HG02885 (cell line): ENCODE measurements at regions not wholly inside any gene's neighbourhood (a gene's known extent, or its start where the extent isn't known, plus 50 kb on each side); places are given as distances from the start of the nearest gene placed in this dataset.

Experiments used
- ATAC-seq: cut with Tn5 transposase; IDR thresholded peaks from one replicate; pipeline ENCODE4 v1.9.1; 2021; ENCODE audit warnings: mild to moderate bottlenecking; ENCODE audit not compliant: unreplicated experiment, poor library complexity

DNA sequence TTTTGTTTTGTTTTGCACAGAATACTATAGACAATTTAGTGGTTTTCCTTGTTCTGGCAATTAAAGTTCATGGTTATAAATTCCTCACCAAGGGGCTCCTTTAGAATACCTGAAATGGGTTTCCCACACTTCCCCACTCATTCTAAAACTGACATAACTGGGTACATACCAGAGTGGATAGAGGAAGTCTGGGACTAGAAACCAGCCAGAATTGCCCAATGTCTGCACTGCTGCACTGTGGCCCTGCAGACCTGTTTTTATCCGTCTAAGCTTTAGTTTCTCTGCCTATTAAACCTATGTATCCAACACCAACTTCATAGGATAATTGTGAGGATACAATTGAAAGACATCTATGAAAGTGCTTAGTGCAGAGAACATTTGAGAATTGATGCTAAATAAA lies 498.6 kb downstream of the KCTD12 start:
- no peak for ATAC-seq

DNA sequence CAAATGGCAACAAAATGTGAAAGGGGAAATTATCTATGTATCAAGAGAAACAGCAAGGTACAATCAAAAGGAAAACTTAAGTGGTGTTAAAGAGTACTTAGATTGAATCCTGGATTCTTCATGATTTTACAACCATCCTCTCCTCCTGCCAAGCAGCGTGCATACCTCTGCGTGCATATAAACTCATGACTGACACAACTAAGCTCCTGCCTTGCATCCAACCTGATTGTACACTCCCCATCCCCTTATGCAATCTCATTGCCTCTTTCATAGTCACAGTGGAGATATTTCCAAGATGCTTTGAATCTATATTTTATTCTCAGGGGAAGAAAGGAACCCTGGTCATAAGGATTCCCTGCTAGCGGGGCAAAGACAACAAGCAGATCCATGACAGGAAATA lies 499.9 kb downstream of the KCTD12 start:
- ATAC-seq, result no peak

DNA sequence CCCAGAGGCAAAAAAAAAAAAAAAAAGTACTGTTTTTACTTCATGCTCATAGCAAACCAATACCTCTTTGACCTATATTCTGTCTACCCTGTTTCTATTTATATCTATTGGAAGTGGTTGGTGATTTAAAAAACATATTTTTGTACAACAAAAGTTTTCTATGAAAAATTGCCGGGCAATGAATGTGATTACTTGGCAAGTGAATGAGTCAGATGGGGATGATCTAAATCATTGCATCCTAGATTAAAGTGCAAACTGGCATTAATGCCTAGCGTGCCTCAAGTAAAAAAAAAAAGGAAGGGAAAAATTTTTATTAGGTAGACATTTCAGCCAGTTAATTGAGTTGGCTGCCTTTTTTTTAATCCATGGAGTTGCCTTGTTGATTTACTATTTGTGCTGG lies 500.6 kb downstream of the KCTD12 start:
- ATAC-seq, result no peak

DNA sequence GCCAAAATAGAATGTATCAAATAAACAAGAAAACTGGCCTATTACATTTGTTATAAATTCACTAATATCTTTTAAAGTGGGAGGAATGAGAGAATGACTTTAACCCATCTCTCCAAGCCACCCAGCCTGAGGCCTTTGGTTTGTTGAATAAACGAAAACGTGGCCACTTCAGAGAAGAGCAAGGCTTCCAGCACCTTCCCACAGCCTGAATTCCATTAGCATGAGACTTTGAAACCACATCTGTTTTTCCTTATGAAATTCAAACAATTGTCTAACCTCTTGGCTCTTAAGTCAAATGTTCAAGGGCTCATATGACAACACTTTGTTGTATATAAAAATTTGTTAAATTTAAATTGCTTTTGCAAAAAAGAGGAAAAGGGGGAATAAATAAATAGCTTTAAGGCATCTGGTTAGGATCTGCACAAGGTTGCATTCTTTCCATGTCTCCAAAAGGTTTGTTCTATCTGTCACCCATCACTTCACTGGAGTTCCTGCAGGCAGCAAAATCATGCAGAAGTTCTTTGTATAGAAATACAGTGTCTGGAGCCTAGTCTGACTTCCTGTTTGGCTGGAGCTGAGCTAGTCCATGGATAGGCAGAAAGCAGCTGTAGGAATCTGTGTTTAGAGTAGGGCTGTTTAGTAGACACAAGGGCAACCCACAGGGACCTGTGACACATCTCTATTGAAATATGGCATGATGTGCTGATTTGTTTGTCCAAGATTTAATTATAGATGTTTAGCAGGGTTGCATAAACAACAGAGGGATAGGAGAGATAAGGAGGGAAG lies 502.3 kb downstream of the KCTD12 start:
- no peak for ATAC-seq

DNA sequence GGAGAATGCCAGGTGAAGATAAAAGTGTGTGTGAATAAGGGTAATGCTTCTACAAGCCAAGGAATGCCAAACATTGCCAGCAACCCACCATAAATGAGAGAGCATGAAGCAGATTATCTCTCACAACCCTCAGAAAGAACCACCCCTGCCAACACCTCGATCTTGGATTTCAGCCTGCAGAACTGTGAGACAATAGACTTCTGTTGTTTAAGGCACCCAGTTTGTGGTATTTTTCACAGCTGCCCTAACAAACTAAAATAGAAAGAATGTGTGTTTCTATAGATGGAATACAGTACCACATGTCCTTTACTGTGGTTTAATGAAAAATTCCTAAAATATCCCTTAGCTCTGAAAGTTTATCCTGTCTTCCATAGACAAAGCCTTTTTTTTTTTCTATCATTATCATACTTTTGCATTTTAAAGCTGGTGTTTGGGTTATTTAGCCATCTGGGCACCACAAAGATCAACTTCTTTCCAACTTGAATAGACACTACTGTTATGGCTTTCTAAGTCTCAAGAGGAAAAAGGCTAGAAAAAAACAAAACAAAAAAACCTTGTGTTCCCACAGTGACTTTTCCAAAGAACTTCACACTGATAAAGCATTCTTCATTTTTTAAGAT lies 505.6 kb downstream of the KCTD12 start:
- no peak for ATAC-seq

DNA sequence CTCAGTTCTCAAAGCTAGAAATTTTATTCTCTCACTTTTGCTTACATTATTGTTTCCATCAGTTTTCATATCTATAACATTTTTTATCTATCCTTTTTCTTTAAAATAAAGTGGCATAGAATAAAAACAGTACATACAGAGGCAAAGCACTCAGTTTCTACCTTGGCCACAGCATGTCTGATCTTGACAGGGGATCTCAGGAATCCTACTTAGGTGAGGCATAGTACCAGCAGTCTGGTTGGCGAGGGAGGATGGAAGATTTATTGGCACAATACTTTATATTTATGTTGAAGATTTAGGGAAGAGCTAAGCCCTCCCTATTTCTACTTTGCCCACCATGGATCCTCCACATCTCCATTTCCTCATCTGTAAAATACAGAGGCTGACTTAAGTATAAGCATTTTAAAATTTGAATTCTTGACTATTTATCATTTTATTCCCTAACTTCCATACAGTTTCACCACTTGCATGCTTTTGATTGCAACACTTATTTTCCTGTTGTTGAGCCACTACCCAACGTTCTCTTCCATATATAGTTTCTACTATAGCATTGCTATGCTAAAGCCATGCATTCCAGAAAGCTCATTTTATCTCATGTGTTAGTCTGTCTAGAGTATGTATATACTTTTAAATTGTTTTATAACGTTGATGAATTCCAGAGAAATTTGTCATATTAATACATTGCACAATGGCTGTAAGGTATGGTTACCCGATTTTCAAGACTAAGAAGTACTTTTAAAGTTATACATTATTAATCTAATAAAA lies 506.7 kb downstream of the KCTD12 start:
- ATAC-seq, result no peak

DNA sequence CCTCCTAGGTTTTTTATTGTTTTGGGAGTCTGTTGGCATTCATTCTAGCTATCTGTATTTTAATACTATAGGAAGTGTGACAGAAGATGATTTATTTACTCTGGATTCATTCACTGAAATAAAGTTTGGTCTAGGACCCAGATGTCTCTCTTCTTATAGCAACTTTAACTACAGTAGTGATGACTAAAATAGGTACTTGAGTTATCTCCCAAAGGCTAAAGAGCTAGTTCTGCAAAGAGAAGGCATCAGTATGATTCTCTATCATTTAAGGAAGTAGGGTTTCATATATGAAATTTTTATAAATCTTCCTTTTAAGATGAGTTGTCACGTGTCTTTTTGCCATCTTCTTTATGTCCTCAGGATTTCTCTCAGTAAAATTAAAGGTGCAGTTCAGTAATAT lies 507.4 kb downstream of the KCTD12 start:
- ATAC-seq, result no peak

DNA sequence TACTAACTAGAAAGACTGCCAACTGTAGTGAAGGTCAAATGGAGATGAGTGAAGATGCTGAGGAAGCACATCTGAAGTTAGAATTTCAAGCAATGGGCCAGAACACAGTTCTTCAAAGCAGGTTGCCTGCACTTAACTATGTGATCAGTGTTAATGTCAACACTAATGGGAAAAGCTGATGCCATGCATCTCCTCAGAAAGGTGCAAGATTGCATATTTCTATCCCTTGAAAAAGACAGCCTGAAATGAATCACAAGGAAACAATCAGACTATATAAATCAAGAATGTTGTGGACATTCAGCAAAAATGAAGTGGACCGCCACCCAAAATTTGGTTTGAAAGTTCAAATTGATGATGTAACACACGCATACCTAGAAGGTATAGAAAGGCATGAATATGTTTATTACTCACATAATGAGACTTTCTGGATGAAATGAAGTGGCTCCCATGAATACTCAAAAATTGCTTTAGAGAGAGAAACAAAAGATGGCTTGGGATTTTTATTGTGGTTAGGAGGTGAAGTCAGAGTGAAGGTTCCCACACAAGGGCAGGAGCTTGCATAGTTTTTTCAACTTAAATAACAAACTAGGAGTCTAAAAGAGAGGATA lies 522.4 kb downstream of the KCTD12 start:
- ATAC-seq, result no peak

DNA sequence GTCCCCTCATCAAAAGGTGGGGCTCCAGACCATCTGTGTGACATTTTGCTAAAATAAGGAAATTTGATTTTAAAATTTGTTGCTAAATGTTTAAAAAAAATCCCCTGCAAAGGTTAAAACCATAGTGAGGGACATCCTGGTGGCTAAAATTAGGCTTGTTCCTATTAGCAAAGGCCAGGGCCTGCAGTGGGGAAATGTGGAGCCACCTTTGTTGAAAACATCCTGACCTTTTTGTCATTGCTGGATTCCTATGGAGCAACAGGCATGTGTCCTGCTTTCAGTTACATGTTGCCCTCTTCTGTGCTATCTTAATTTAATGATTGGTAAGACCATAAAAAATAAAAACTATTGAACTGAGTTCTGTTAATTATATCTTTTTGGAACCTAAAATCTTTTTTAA lies 524.3 kb downstream of the KCTD12 start:
- ATAC-seq, result no peak

DNA sequence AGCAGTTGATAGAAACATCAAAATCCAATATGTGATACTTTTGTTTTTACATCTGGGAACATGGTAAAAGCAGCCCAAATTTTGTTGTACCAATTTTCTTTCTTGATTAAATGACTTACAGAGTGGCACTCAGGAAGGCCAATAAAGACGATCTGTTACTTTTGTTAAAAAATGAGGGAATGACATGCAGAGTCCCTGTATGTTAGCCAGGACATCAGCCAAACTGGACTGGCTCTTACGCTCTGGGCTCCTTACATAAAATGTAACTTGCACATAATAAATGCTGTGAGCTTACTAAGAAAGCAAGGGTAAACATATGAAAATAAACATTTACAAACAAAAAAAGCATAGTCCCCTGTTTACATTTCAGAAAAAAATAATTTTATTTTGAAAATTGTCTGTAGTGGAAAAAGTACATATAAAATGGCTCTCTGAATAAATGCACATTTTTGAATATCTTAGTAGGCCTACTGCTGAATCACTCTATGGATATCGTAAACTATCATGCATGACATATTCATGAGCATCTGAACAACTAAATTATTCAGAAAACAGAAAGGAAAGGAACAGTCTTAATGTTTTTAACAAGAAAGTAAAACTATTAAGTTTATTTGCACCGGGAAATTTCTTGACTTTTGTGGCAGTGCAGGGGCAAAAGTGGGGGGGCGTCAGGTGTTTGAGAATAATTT lies 534.5 kb downstream of the KCTD12 start:
- no peak for ATAC-seq

DNA sequence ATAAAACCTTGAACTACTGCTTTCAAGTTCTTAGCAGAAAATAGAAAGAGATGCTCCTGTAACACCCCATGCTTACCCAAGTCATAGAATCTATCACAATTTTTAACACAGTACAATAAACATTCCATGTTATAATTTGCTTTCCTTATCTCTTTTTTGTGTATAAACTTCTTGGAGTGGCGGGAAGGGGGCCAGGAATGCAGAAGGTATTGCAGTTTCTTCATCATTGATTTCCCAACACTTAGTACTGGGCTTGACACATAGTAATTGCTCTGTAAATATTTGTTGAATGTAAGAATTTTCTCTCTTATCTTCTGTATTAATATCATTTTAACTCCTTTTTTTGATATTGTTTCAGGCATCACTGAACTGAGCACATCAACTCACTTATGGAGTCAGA lies 535.8 kb downstream of the KCTD12 start:
- ATAC-seq, result no peak

DNA sequence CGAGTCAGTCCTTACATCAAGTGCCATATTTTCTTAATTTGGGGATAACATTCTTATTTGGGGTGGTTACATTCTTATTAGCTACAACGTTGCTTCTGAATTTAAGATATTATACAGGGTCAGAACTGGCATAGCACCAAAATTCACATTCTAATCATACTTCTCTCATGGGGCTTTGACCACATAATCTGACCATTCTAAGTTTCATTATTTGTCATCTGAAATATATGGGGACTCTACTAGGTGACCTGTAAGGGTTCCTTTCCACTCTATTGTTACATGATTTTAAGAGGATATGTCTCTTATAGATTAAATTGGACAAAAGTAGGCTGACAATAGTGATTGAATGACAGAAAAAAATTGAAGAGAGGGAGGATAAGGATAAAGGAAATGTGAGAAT lies 536.5 kb downstream of the KCTD12 start:
- no peak for ATAC-seq

DNA sequence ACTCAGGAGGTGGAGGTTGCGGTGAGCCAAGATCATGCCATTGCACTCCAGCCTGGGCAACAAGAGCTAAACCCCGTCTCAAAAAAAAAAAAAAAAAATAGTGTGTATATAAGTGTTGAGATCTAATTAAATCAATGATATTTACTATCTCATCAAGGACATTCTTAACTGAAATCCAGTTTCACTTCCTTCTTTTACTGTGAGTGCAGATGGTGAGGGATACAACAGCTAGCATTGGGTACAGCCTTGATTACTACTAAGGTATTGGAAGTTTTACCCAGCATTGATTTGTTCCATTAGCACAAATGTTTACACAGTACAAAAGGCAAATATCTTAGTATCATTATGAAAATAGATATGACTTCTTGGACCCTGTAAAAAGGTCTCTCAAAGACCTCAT lies 546.6 kb downstream of the KCTD12 start:
- no peak for ATAC-seq

DNA sequence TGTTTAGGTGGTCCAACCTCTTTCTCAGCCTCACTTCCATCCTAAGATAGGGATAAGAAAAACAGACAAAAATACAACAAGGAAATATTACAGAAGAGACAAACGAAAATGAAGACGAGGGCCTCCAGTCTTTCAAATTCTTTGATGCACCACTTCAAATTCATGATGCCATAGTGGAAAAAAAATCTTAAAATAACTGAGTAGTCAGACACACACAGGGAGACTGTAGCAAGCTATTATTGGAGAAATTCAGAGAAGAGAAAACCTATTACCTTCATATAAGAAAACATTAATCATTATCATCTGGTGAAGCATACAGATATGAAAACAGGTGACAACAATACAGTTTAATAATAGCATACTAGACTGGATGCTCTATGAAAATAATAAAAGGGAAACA lies 548.2 kb downstream of the KCTD12 start:
- no peak for ATAC-seq

DNA sequence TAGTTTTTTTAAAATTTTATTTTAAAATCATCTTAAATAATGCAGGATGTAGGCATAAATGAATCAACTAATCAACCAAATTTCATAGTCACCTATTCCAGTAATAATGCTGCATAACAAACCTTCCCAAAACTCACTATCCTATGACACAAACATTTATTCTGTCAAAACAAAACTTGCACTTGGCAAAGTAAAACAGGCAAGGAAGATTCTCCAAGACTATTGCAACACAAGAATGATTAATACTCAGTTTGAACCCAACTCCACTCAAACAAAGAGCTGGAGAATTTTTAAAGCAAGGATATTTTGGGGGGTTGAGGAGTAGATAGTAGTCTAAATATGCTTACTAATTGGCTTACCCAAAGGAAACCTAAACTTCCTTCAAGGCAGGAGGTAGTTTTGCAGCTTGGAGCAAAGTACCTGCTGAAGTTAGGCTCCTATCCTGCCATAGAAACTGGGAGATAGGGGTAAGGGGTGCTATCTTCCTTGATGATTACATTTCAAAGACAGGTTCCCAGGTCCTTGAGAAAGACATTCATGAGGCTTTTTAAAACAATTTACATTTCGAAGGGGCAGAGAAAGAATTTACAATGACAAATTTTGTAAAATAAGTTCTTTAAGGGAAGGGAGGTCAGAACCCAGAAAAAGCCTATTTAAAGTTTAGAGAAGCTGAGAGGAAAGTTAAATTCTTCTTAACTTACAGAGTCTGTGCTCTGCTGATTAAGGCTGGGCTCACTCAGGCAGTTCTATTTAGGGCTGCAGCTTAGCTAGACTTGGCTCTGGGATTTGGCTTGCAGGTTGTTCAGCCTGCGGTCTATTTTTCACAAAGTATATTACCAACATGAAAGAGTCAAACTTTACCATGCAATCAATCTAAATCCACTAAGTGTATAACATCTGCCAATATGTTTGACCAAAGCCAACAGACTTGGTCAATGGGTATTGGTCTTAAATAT lies 549.0 kb downstream of the KCTD12 start:
- ATAC-seq, result no peak

DNA sequence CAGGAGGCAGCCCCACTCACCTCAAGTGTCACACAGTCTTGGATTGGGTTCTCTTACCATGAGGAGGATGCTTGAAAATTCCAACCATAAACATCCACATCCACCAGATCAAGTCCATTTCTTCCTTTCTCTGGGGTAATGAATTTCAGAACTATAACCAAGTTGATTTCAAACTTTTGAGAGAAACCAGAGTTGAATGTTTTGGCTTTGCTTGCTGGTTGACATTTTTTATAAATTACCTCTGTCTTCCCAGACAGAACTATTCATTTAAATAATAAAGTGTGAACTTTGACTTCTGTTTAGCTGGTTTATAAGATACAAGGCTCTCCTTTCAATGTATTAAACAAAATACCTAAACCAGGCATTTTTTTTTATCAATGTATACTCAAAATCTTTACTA lies 550.7 kb downstream of the KCTD12 start:
- no peak for ATAC-seq

DNA sequence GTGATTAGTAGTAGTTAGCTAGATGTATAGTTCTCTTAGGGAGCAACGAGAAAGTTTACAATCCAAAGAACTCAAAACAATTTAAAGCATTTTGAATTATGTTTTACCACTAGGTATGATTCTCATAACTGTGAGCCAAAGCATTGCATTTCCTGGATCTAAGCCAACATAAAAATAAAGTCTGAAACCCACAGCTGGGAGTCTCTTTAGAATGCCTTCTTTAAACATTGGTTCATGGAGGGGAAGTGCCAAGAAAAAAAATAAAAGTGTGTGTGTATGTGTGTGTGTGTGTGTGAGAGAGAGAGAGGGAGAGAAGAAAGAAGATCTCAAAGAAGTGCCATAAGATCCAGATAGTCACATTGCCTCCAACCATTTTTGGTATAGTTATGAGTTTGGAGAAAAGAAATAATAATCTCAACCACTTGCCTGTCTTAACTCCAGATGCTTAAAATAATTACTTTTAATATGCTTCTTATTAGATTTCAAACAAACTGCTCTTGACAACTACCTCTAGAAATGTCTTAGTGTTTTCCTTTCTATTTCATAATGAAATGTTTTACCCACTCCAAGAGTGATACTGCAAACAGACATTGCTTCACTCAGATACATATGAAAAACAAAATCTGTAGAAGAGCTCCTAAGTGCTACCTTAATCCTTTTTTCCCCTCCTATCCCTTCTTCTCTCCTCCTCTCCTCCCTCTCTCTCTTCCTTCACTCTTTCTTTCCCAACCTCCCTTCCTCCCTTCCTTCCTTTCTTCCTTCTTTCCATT lies 554.1 kb downstream of the KCTD12 start:
- ATAC-seq, result no peak

DNA sequence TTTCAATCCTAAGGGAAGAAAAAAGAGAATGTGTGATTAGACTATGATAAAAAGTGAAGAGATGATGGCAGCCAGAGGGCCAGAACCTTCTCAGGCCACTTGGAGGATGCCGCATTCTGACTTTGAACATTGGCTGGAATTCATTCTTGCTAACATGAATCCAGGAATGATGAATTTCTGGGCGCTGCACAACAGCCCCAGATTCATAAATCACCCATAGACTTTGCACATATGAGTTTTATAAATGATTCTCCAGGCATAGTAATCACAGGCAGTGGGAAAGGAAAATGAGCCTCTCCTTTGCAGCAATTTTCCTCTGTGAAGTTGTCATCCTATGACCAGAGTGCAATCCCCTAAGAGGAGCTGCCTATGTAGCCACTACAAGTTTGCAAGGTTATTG lies 555.4 kb downstream of the KCTD12 start:
- ATAC-seq, result no peak
